Lower leg skin (tissue), 4 donors: ENCODE measurements at regions not wholly inside any gene's neighbourhood (a gene's known extent, or its start where the extent isn't known, plus 50 kb on each side); places are given as distances from the start of the nearest gene placed in this dataset.

ENCODE experiments used
- DNase-seq, 2 donors: peaks; one replicate each; pipeline ENCODE4 v3.0.0-alpha.2; 2019; ENCODE audit warnings: low spot score in 2 of 2
- H3K4me3 ChIP-seq: fragments of 200-600 bp; sonication (generic); 2 replicates; pipeline ENCODE4 v1.5.1; 2017; ENCODE audit warnings: mild to moderate bottlenecking, low read depth; ENCODE audit not compliant: poor library complexity, severe bottlenecking
- CTCF ChIP-seq, 3 donors: fragments of 450-650 bp; IDR thresholded peaks; one replicate each; pipeline ENCODE4 v1.5.1; 2016; ENCODE audit warnings: antibody characterized with exemption in 3 of 3, mild to moderate bottlenecking in 3 of 3, moderate library complexity in 2 of 3
- POLR2A ChIP-seq, 2 donors: fragments of 450-650 bp; IDR thresholded peaks; one replicate each; pipeline ENCODE4 v1.6.1; 2016 to 2017; ENCODE audit warnings: antibody characterized with exemption in 2 of 2, mild to moderate bottlenecking in 1 of 2, moderate library complexity in 1 of 2
- WGBS, 2 donors: methylation state at CpG; one replicate each; pipeline ENCODE4 v1.1.5; 2018; 5-methylcytosine and 5-hydroxymethylcytosine counted together
- intact Hi-C: fragments of 100-400 bp; cut with DNase I; formaldehyde crosslinking; loops from one replicate; pipeline ENCODE4 v1.15.0; 2023; ENCODE audit warnings: low total_unique reads

- peak; percentile 39 to 87 for DNase-seq
- WGBS, 2 donors: 10 to 17% methylated on average over 15 of the region's 15 CpGs
- intact Hi-C loops: loop anchor here (10.0 kb wide), 1 partner anchor 47 kb away; no protein-coding TSS in a partner anchor
- H3K4me3 ChIP-seq: no peak overlapping the region
- peak in 1 of 3 donors; percentile 14 for TF ChIP-seq CTCF (IDR thresholded peaks at IDR 0.05)
- TF ChIP-seq POLR2A (IDR thresholded peaks at IDR 0.05): no peak
These were observed 68.7 kb upstream of the ZNF618 start for GRCh38 chr9:113807173-113808061.

GRCh38 chr9:113808391-113809358 is 67.4 kb upstream of the ZNF618 start:
- WGBS, 2 donors: 65% methylated on average over 10 of the region's 10 CpGs
- H3K4me3 ChIP-seq: no peak overlapping the region
- TF ChIP-seq CTCF (IDR thresholded peaks at IDR 0.05): no peak
- TF ChIP-seq POLR2A (IDR thresholded peaks at IDR 0.05): no peak
- peak; percentile 53 to 85 for DNase-seq
- intact Hi-C loops: loop anchor here (10.0 kb wide), 1 partner anchor 46 kb away; no protein-coding TSS in a partner anchor

- no peak overlapping the region for H3K4me3 ChIP-seq
- no peak for TF ChIP-seq POLR2A (IDR thresholded peaks at IDR 0.05)
- no peak for TF ChIP-seq CTCF (IDR thresholded peaks at IDR 0.05)
- no peak for DNase-seq
- intact Hi-C loops: no loop called here
These were observed 58.9 kb upstream of the ZNF618 start for GRCh38 chr9:113817171-113817570.

- DNase-seq: no peak
- 79 to 87% methylated on average over 1 of the region's 1 CpG for WGBS, 2 donors
- TF ChIP-seq CTCF (IDR thresholded peaks at IDR 0.05): no peak
- H3K4me3 ChIP-seq: no peak overlapping the region
- intact Hi-C loops: no loop called here
These were observed 57.7 kb upstream of the ZNF618 start for GRCh38 chr9:113818391-113818790.

- WGBS, 2 donors: 90 to 92% methylated on average over 2 of the region's 2 CpGs
- intact Hi-C loops: no loop called here
- no peak for DNase-seq
- H3K4me3 ChIP-seq: no peak overlapping the region
- no peak for TF ChIP-seq POLR2A (IDR thresholded peaks at IDR 0.05)
- TF ChIP-seq CTCF (IDR thresholded peaks at IDR 0.05): no peak
These were observed 53.8 kb upstream of the ZNF618 start for GRCh38 chr9:113822315-113822714.
